GM18508 (cell line): ENCODE measurements at regions not wholly inside any gene's neighbourhood (a gene's known extent, or its start where the extent isn't known, plus 50 kb on each side); places are given as distances from the start of the nearest gene placed in this dataset.

ENCODE experiments used
- ATAC-seq: cut with Tn5 transposase; IDR thresholded peaks from one replicate; pipeline ENCODE4 v1.9.1; 2021; ENCODE audit warnings: moderate number of reproducible peaks; ENCODE audit not compliant: insufficient read depth, unreplicated experiment

DNA sequence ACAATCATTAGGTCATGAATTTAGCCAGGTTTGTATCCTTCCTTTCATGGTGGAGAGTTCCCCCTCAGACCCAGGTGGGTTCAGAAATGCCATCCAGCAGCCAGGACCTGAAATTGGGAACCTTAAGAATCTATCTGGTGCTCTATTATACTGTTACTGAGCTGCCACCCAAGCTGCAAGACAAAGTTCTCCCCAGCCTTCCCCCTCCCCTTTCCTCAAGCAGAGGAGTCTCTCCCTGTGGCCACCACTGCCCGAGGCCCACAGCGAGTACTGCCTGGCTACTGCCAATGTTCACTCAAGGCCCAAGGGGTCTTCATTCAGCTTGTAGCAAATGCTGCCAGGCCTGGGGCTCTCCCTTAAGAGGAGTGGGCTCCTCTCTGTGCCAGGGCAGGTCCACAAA is 133.8 kb downstream of the TMEM38B start:
- no peak for ATAC-seq

DNA sequence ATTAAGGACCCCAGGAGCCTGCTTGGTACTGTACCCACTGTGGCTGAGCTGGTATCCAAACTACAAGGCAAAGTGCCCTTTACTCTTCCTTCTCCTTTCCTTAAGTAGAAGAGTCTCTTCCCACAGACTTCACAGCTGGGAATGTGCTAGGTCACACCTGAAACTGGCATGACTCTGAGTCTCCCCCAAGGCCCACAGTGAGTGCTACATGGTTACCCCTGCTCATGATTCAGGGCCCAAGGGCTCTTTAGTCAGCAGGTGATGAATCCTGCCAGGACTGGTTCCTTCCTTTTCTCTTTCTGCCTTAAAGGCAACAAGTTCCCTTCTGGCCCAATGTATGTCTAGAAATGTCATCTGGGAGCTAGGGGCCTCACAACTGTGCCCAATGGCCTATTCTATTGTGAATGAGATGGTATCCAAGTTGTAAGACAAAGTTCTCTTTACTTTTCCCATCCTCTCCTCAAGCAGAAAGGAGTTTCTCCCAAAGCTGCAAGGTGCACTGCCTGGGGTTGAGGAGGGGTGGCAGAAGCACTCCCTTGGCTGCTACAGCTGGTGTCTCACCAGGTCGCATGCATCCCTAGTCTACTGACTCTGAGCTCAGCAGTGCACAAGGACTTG is 134.4 kb downstream of the TMEM38B start:
- no peak for ATAC-seq

DNA sequence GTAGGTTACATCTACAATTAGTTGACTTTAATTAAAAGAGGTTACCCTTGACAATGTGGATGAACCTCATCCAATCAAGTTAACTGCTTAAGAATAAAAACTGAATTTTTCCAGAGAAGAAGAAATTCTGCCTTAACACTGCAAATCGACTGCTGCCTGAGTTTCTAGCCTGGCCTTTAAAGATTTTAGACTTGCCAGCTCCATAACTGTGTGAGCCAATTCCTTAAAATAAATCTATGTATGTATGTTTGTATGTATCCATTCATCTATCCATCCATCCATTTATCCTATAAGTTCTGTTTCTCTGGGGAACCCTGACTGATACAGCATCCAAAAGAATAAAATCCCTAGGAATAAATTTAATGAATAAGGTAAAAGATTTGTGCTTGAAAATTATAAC is 136.1 kb downstream of the TMEM38B start:
- ATAC-seq = no peak

DNA sequence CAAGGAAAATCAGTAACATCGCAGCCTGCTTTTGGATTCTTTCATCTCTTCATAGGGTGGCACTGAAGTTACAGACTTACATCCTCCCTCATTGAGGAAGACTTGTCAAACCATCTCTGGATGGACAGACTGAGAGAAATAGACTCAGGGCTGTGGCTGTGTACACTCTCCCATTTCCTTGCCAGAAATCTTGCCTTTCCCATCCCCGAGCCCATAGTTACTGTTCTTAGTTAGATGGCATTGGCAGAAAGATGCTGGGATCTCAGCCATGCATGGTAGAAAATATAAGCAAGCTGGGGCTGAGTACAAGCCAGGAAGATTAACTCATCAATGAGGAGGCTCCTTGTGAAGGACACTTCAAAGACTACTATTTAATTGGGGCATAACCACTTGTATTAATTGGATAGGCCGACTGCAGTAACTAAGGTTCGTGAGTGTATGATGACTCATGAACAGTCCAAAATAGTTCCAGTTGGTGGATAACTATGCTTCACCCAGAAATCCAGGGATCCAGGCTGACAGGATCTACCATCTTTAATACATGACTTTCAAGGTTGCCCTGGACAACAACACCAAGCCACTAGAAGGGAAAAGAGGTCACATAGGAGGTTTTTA is 137.9 kb downstream of the TMEM38B start:
- no peak for ATAC-seq

DNA sequence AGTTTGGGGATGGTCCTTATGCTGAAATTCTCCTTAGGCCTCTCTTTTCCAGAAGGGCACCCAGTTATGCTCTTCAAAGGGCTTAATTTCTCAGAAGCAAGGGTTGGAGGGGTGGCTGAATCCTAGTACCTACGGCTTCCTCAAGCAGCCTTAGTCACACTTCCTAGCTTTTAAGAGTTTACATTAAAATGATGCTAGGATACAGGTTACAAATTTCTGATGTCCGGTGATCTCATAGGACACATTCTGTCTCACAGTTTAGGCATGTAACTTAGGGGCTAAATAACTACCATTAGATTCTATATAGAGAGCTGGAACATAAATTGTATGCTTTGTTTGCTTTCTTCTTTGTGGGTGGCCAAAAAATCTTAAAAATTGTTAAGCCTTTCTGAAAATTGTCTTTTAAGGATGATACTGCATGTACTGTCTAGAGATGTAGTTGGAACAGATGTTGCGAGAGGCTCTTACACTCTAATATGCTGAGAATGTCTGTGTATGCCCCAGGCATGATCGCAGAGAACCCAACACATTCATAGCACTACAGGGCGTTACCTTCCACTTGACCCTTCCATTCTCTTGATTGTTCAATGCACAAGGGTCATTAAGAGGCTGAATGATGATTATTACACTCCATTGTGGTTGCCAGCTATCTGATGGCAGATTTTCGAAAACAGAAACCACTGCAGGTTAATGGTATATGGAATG is 139.1 kb downstream of the TMEM38B start:
- ATAC-seq = no peak

DNA sequence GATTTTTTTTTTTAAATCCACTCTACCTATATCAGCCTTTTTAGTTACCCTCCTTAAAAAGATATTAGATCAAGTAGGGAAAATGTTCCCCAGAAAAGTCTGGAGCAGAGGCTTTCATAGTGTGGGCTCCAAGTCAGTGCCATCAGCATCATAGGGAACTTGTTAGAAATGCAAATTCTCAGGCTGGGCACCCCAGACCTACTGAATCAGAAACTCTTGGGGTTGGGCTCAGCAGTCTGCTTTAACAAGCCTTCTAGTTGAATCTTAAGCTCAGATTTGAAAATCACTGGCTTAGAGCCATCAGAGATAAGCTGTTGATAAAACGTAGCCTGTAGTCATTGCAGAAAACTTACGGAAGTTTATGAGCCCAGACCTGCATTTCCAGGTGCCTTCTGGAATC is 140.1 kb downstream of the TMEM38B start:
- ATAC-seq = no peak

DNA sequence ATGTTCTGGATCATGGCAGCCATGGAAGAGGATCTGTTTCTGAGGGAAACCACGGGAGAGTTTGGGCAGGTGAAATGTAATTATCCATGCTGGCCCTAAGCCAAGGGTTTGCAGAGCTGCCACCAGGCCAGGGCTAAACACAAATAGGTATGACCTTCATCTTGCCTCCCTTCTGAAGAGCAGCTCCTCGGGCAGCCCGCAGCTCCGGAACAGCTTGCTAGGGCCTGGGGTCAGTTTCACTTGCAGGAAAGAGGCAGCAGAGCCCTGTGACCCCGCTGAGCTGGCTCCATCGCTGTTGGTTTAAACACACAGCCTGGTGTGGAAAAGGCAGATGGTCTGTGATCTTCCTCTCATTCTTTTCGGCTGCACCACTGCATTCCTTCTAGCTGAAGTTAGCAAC is 141.4 kb downstream of the TMEM38B start:
- no peak for ATAC-seq

DNA sequence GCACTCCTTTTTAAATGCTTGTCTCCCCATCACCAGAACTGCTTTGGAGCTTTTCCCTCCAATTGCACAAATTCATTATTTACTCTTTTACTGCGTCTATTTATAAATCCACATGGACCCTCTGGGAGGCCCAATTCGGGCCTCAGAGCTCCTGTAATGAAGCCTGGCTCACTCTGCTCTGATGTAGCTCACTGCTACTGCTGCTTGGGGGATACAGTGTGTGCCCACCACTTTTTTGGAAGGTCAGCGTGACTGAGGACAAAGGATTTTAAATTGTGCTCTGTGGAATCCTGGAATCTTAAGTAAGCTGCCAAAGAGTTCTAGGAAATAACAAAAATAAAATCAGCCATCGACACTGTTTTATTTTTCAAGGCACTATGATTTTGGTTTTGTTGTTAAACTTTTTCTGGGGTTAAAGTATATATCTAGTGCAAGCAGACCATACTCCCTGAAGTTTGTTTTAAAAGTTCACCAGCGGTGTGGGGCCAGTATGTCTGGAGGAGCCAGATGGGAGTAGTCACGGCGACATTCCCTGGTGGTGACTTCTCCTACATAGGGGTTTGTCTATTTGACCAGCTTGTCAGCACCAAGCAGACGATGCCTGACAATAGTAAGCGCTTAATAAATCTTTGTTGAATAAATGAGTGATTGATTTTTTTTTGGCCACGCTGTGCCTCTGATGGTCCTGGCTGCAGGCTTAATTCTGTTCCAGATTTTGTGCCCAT is 142.8 kb downstream of the TMEM38B start:
- no peak for ATAC-seq

DNA sequence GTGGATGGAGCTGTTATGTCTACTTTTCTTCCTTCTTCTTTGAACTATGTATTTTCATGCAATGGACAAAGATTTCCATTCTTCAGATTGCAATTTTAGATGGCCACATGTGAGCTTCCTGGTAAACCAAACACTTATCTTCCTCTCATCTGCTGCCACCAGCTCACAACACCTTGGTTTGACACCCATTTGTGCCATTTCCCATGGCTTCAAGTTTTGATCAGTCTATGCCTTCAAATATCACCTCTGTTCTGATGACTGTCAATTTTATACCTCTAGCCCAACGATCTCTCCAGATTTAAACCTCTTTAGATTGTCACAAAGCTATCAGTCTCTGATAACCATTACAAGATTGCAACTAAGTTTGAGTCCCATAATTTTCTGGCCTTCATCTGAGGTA is 147.2 kb downstream of the TMEM38B start:
- no peak for ATAC-seq

DNA sequence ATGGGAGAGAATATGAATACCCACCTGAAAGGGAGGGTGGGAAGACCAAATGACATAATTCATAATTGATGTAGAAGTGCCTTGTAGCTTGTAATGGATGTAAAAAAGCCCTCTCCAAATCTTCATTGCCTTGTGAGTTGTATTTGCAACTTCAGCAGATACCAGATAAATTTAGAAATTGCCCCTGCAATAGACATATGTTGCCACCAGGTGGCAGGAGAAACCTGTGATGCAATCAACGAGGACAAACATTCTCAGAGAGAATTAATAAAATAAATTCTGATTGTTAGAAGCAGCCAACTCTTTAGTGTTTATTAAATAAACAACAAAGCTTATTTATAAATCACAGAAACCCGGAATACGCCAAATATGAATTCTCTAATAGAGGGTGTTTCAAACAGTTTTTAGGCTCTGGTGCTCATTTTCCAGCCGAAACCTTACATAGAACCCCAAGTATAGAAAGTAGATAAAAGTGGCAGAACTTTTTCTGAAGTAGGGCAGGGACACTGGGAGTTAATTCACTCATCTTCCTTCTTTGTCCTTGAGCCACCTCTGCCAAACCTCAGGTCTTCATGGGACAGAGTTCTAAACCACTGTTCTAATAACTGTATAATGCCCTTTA is 147.8 kb downstream of the TMEM38B start:
- no peak for ATAC-seq

DNA sequence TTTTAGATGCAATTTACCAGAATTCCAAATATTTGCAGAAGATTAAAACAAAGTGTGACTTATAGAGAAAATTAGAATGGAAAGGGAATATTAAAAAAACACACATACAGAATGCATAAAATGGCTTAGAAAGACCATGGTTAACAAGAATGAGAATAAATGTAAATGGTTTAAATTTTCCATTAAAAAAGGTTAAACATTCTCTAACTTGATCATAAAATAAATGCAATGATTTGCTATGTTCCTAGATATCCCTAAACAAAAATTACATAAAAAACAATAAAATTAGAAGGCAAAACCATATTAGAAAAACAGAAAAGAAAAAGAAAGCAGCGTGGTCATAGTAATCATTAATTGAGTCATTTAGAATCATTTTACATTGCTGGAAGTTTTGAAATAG is 152.5 kb downstream of the TMEM38B start:
- no peak for ATAC-seq

DNA sequence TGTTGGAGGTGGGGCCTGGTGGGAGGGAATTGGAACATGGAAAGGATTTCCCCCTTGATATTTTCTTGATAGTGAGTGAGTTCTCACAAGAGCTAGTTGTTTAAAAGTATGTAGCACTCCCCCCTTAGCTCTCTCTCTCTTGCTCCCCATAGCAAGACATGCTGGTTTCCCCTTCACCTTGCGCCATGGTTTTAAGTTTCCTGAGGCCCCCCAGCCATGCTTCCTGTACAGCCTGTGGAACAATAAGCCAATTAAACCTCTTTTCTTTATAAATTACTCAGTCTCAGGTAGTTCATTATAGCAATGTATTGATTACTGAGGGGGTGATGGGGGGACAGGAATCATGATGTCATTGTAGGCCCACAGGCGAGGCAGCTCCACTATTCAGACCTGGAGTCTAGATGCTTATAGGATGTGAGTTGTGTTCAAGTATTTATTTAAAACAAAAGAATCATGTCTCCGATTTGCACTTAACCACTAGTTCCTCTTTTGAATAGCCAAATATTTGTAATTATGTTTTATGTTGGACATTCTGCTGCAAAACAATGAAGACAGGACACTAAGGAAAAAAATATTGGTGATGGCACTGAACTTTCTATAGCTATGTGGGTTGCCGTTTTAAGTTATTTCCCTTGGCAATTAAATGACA is 156.6 kb downstream of the TMEM38B start:
- ATAC-seq = no peak

DNA sequence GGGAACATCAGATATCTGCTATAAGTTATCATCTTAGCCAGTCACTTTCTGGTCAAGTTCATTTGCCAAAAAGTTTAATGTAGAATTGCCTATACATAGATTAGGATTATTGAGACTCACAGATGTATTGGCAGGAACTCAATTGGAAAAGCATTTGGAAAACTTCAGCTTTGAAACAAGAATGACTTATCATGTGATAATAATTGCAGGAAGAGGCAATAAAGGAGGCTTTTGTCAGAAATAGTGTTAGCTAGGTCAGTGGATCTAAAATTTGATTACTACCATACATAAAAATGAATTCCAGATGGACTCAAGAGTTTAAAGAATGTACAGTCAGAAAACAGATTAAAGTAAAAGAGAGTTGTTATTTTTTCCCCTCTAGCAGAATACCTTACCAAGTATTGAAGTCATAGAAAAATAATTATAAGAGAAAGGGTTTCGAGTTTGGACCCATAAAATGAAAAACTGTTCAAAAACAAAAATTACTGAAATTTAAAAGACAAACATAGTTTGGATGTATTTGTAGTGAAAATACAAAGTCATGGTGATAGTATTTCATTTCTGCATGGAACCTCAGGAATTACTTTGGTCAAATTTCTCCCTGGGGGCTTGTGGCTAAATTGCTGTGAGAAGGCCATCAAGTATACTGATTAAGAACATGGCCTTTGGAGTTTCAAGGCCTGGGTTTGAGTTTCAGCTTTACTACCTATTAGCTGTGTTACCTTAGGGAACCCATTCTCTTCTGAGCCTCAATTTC is 159.9 kb downstream of the TMEM38B start:
- ATAC-seq = no peak

DNA sequence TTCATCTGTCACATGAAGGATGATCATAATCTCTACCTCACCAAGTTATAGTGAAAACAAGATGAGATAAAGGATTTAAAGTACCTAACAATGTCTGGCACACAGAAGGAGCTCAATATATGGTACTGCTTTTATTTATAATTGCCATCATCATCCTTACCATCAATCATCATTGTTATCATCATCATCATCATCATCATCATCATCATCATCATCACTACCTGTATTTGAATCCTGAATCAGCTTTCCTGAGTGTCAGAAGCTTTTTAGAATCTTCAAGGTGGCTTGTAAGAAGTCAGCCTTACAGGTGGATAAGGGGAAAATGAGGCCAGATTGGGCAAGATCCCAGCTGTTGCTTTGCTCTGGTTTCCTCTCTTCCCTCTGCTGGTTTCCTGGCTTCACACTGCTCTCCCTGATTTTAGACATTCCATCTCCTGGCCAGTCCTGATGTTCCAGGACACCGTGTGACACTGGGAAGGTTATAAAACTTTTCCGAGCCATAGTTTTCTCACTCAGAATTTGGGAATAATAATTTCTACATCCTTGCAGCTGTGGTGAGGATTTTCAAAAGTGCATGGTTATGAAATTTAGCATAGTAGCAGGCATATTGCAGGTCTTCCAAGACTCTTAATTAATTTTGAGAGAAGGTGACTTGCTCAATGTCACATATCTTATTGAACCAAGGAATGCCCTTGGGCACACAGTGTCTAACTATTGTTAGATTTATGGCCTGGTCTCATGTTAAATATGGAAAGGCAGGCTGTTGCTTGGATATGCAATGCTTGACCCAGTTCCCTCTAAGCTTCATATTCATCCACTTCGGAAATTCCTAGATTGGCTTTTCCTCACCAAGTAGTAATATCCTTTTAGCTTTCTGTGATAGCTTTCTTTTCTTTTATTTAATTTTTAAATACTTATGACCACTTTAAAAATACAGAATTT is 160.7 kb downstream of the TMEM38B start:
- ATAC-seq = no peak

DNA sequence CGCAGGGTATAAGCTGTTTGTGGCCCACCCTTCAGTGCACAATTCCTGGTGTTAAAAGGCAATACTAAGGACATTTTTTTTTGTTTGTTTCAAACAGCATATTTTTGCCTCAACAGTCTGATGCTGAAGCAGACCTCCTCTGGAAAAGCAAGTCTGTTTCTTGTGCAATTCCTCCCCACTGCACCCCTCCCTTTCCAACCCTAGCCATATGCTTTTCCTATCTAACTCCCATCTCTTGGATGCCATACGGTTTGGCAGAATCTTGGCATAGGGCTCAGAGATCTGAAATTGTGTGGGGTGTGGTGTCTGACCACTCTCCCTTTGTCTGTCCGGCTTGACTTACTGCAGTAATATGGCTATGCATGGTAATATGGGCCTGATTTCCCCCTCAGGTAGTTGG is 161.6 kb downstream of the TMEM38B start:
- no peak for ATAC-seq

DNA sequence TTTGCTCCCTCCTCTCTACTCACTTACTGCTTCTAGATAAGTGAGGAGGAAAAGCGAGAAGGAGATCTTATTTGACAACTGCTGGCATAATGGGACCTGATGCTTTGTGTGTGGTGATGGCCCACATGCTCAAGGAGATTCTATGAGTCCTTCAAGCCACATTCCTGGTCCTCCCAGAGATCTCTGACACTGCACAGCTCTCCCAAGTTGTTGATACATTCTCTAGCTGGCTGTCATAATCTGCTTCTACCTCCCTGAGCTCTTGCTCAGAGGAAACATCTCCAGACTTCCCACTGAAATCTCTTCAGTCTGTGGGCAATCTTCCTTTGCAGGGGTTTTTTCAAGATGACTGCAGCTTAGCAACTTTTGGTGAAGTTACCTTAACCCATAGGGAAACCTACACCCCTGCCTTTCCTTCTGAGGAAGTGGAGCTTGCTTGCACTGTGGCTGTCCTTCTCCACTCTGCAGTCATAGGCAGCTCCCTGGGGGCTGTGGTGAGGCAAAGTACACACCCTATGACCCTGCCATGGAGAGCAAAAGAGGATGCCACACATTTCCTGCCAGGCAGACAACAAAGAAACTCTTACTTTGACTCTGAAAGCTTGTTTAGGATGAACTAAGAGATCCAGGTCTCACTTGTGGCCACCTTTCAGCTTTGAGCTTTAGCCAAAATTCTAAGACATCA is 163.8 kb downstream of the TMEM38B start:
- no peak for ATAC-seq

DNA sequence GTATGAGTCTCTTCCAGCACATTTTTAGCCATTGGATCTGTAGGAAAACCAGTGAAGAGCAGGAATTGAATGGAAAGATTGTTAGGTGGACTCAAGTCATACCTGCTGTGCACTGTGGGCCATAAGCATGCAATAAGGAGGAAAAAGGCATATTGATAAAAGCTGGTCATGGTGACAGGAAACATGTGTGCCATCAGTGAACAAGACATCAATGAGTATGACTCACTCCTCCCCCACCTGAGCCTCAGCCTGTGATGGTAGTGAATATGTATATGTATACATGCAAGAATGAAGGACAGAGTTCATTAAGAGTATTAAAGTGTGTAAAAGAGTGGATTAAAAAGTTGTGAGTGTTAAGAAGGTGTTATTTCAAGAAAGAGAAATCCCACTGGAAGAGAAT is 164.5 kb downstream of the TMEM38B start:
- no peak for ATAC-seq
